ENCODE measurements at regions not wholly inside any gene's neighbourhood (a gene's known extent, or its start where the extent isn't known, plus 50 kb on each side); places are given as distances from the start of the nearest gene placed in this dataset.

DNA sequence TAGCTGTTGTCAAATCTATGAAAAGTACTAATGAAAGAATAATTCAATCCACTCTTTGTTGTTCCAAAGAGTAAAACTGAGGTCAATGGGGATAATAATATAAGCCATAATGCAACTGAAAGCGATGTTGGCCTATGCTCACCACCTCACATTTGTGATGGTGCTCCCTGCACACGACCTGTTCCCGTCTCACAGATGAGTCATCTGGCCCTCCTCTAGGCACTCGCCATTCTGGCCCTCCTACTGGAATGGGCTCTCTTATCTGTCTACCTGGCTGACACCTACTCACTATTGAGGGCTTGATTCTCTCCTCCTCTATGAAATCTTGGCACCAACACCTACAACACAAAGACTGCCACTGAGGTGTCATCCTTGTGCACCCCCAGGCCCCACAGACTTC is 585.9 kb upstream of the ID2 start:
- TF ChIP-seq CTCF (IDR thresholded peaks at IDR 0.05; ENCODE audit: low read depth, low read length) = no peak
- TF ChIP-seq POLR2A (IDR thresholded peaks at IDR 0.05; ENCODE audit: extremely low read depth, insufficient read length) = no peak
- TF ChIP-seq, protein P1, sequence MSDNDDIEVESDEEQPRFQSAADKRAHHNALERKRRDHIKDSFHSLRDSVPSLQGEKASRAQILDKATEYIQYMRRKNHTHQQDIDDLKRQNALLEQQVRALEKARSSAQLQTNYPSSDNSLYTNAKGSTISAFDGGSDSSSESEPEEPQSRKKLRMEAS (IDR thresholded peaks at IDR 0.05; ENCODE audit: low read depth, low read length) = no peak
- no peak for TF ChIP-seq MYC (IDR thresholded peaks at IDR 0.05; ENCODE audit: low read depth, low read length)

Data from NB4 (cell line).